ENCODE measurements at regions not wholly inside any gene's neighbourhood (a gene's known extent, or its start where the extent isn't known, plus 50 kb on each side); places are given as distances from the start of the nearest gene placed in this dataset.

DNA sequence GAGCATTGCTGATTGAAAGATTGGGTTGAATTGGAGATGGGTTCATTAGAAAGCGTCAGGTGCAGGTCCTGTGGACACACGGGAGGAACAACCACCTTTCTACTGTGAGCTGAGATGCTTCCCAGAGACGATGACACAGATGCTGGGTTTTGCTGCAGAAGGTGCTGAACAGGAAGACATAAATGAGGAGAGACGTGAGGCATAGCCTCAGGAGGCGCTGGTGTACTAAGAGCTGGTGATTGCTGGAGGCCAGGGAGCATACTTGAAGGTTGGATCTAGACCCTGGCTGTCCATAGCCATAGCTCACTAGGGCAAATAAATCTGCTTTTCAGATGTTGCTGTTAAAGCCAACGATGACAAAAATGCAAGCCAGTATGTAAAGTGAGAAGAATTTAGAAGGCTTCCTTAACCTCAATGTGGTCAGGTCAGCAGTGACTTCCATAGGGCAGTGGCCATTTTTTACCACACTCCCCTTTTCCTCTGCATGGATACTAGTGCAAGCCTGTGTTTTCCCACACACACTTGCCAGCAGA is 153.7 kb downstream of the SOX11 start:
- TF ChIP-seq EZH2phosphoT487 (IDR thresholded peaks at IDR 0.05; ENCODE audit: borderline replicate concordance, low read length) (no peak), CTCF (conservative IDR thresholded peaks at IDR 0.05; ENCODE audit: low read depth, low read length) (no peak), EZH2 (IDR thresholded peaks at IDR 0.05; ENCODE audit: low read length, unreplicated experiment) (no peak)
